Body of pancreas (tissue), 4 donors: ENCODE measurements at regions not wholly inside any gene's neighbourhood (a gene's known extent, or its start where the extent isn't known, plus 50 kb on each side); places are given as distances from the start of the nearest gene placed in this dataset.

Experiments used
- ATAC-seq: fragments of 150-250 bp; one replicate; pipeline ENCODE4 v1.9.1; 2016
- DNase-seq, 4 donors: peaks; one replicate each; pipeline ENCODE4 v3.0.0-alpha.2; 2019
- H3K27ac ChIP-seq, 4 donors: fragments of 200-600 bp; sonication (generic); 1 replicate in 3 of 4; 2 replicates in 1 of 4; pipeline versions ENCODE4 v1.5.1 to v1.6.1; 2016 to 2019; ENCODE audit warnings: mild to moderate bottlenecking in 1 of 4, mixed read lengths in 1 of 4, moderate library complexity in 1 of 4
- H3K27me3 ChIP-seq, 2 donors: fragments of 200-600 bp; sonication (generic); one replicate each; pipeline ENCODE4 v1.6.0; 2016; ENCODE audit warnings: mild to moderate bottlenecking in 1 of 2
- H3K36me3 ChIP-seq, 2 donors: fragments of 200-600 bp; sonication (generic); replicated peaks in 1 of 2; 2 replicates each; pipeline ENCODE4 v1.5.1; 2016; ENCODE audit warnings: low read depth in 2 of 2; ENCODE audit not compliant: insufficient read depth in 1 of 2
- H3K4me1 ChIP-seq: fragments of 200-600 bp; sonication (generic); one replicate; pipeline ENCODE4 v1.6.0; 2016
- H3K4me3 ChIP-seq, 2 donors: fragments of 200-600 bp; sonication (generic); 1 replicate in 1 of 2; 2 replicates in 1 of 2; pipeline ENCODE4 v1.5.1; 2016 to 2019
- H3K9me3 ChIP-seq, 3 donors: fragments of 200-600 bp; sonication (generic); 1 replicate in 2 of 3; 2 replicates in 1 of 3; pipeline ENCODE4 v1.5.1; 2016
- POLR2A ChIP-seq, 3 donors: fragments of 450-650 bp; IDR thresholded peaks; one replicate each; pipeline ENCODE4 v1.6.1; 2016; ENCODE audit warnings: antibody characterized with exemption in 3 of 3, mild to moderate bottlenecking in 2 of 3
- WGBS, 2 donors: methylation state at CpG; one replicate each; pipeline ENCODE4 v1.1.5; 2017; 5-methylcytosine and 5-hydroxymethylcytosine counted together
- intact Hi-C: fragments of 100-400 bp; cut with DNase I; formaldehyde crosslinking; loops from one replicate; pipeline ENCODE4 v1.15.1; 2023
- TF ChIP-seq, protein P1 (sequence below), 7 experiments: fragments of 450-650 bp in 4 of 7; fragments of 200-600 bp in 3 of 7; sonication (generic) in 3 of 7; IDR thresholded peaks; one replicate each; pipeline ENCODE4 v1.5.1; 2016 to 2019; ENCODE audit warnings: antibody characterized with exemption in 7 of 7

DNA sequence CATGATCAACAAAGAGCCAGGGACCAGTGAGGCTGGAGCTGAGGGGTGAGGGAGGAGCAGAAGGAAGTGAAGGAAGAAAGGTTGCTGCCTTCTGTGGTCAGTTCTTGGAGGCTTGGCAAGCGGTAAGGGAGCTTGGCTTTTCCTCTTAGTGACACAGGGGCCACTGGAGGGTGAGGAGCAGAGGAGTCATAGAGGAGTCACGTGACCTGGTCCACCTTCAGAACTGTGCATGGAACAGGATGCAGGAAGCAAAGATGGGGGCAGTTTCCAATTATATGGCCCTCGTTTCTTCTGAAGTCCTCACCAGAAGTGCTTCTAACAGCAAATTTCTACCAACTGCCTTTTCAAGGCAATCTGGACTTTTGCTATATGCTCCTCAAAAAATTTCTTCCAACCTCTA lies 326.9 kb upstream of the SMIM21 start:
- Histone ChIP-seq H3K9me3 (no peaks in the 10 kb centered on the region), H3K27ac (no peak overlapping the region), H3K36me3 (no peaks in the 10 kb centered on the region), H3K4me3 (no peak overlapping the region), H3K4me1 (no peaks in the 10 kb centered on the region), H3K27me3 (no peaks in the 10 kb centered on the region)
- ATAC-seq (no peak), DNase-seq (no peak)
- intact Hi-C loops = no loop called here
- no peak for TF ChIP-seq POLR2A (IDR thresholded peaks at IDR 0.05)
- TF ChIP-seq, protein P1, sequence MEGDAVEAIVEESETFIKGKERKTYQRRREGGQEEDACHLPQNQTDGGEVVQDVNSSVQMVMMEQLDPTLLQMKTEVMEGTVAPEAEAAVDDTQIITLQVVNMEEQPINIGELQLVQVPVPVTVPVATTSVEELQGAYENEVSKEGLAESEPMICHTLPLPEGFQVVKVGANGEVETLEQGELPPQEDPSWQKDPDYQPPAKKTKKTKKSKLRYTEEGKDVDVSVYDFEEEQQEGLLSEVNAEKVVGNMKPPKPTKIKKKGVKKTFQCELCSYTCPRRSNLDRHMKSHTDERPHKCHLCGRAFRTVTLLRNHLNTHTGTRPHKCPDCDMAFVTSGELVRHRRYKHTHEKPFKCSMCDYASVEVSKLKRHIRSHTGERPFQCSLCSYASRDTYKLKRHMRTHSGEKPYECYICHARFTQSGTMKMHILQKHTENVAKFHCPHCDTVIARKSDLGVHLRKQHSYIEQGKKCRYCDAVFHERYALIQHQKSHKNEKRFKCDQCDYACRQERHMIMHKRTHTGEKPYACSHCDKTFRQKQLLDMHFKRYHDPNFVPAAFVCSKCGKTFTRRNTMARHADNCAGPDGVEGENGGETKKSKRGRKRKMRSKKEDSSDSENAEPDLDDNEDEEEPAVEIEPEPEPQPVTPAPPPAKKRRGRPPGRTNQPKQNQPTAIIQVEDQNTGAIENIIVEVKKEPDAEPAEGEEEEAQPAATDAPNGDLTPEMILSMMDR (IDR thresholded peaks at IDR 0.05) = no peak
- WGBS, 2 donors = 52 to 59% methylated on average over 3 of the region's 3 CpGs

DNA sequence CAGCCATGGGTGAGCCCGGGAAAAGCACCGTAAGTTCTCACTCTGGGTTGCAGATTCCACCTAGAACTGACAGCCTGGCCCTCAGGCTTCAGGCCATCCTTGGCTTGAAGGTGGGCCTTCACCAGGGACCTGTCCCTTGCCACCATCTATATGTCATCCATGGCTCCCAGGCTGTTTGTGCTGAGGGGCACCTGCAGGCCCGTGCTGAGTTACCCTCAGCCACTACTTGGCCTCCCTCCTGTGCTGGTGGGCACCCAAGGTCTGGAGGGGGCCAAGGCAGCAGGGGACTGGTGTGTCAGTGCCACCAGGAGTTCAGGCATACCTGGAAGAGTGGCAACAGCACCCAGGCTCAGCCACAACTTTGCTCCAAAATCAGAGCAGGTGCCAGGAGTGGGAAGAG lies 326.2 kb upstream of the SMIM21 start:
- no peak for DNase-seq

DNA sequence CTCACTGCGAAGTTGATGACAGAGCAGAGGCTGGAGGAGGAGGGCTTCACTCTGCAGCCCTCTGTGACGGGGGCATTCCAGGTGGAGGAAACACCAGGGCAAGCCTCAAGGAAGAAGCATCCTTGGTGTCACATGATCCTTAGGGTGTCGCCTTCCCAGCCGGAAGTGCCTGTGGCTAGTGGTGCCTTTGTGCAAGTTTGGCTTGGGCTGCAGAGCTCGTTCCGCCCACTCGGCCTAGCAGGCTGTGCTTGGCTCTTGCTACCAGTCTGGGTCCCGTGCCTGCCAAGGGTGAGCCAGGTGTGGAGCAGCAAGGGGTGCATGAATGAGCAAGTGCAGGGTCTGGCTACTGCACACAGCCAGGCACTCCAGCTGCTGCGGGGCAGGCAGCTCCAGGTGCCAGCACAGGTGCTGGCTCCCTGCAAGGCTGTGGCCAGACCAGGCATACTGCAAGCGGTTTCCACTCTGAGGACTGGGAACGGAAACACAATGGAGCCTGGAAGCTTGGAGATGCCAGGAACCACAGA lies 325.3 kb upstream of the SMIM21 start:
- TF ChIP-seq, protein P1 (IDR thresholded peaks at IDR 0.05) = no peak
- no peak for TF ChIP-seq POLR2A (IDR thresholded peaks at IDR 0.05)
- Histone ChIP-seq H3K4me3 (no peak overlapping the region), H3K27ac (no peak overlapping the region), H3K4me1 (no peaks in the 10 kb centered on the region), H3K9me3 (no peaks in the 10 kb centered on the region), H3K27me3 (no peaks in the 10 kb centered on the region), H3K36me3 (no peaks in the 10 kb centered on the region)
- DNase-seq (no peak), ATAC-seq (no peak)
- WGBS, 2 donors = 68 to 77% methylated on average over 5 to 11 of the region's 11 CpGs
- intact Hi-C loops = no loop called here

More for the DNA sequence above, 326.2 kb upstream of the SMIM21 start:
- no peak for ATAC-seq
- no peaks in the 10 kb centered on the region for H3K4me1 ChIP-seq
- no peak overlapping the region for H3K27ac ChIP-seq
- no peaks in the 10 kb centered on the region for H3K36me3 ChIP-seq
- H3K27me3 ChIP-seq = no peaks in the 10 kb centered on the region
- TF ChIP-seq POLR2A (IDR thresholded peaks at IDR 0.05) = no peak
- TF ChIP-seq, protein P1 (IDR thresholded peaks at IDR 0.05) = no peak
- 85 to 100% methylated on average over 1 to 3 of the region's 3 CpGs for WGBS, 2 donors
- intact Hi-C loops = no loop called here
- no peaks in the 10 kb centered on the region for H3K9me3 ChIP-seq
- H3K4me3 ChIP-seq = no peak overlapping the region

DNA sequence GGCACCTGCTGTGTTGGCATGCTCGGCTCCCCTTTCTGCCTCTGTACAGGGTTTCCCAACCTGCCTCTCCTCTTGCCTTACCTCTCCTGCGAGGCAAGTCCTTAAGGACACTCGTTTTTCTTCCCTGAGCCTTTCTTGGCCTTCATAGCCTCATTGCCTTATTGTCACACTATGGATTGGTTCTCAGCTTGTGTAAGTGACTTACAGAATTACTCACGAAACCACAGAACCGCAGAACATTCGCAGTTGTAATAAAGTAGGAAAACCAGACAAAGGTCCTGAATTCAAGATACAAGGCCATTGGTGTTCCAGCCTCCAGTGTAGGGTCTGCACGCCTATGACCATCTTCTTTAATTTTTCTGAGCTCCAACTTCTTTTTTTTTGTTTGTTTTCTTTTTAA lies 317.6 kb upstream of the SMIM21 start:
- H3K27ac ChIP-seq = no peak overlapping the region
- WGBS, 2 donors = 68 to 75% methylated on average over 7 of the region's 7 CpGs
- ATAC-seq (no peak), DNase-seq (no peak)
- no peaks in the 10 kb centered on the region for H3K4me1 ChIP-seq
- H3K36me3 ChIP-seq = no peaks in the 10 kb centered on the region
- TF ChIP-seq, protein P1 (IDR thresholded peaks at IDR 0.05) = no peak
- TF ChIP-seq POLR2A (IDR thresholded peaks at IDR 0.05) = no peak
- no peak overlapping the region for H3K4me3 ChIP-seq
- H3K9me3 ChIP-seq = no peaks in the 10 kb centered on the region
- H3K27me3 ChIP-seq = no peaks in the 10 kb centered on the region
- intact Hi-C loops = no loop called here

DNA sequence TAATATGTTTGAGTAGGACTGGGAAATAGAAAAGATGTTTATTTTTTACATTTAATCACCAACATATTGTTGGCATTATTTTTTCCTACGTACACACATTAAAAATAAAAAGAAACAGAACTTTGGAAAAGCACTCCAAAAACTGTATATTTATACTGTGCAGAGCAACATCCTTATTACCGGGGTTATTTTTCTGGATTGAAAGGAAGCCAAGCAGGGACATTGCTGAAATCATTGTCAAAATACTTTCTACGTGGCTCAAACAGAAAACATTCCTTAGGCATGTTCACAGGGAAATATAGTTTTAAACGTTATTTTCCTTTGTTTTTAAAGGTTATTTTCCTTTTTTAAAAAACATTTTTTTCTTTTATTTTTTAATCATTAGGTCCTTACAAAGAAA lies 315.0 kb upstream of the SMIM21 start:
- Histone ChIP-seq H3K27me3 (no peaks in the 10 kb centered on the region), H3K4me1 (no peaks in the 10 kb centered on the region), H3K36me3 (no peaks in the 10 kb centered on the region), H3K4me3 (no peak overlapping the region), H3K9me3 (no peaks in the 10 kb centered on the region), H3K27ac (no peak overlapping the region)
- no peak for TF ChIP-seq POLR2A (IDR thresholded peaks at IDR 0.05)
- TF ChIP-seq, protein P1 (IDR thresholded peaks at IDR 0.05) = no peak
- WGBS, 2 donors = 52 to 59% methylated on average over 4 of the region's 4 CpGs
- ATAC-seq (no peak), DNase-seq (no peak)
- intact Hi-C loops = no loop called here
